SK-N-SH (cell line): ENCODE measurements at regions not wholly inside any gene's neighbourhood (a gene's known extent, or its start where the extent isn't known, plus 50 kb on each side); places are given as distances from the start of the nearest gene placed in this dataset.

Experiments used
- CTCF ChIA-PET: fragments of 300-600, 350-600 bp; formaldehyde crosslinking; extraction: SDS; loops from one replicate; lab custom pipeline; 2021; lab: Yijun Ruan, JAX
- POLR2A ChIA-PET: fragments of 350-600 bp; sonication (Branson Sonifier 250); formaldehyde crosslinking; extraction: SDS; loops from one replicate; lab custom pipeline; 2020; ENCODE audit warnings: antibody characterized with exemption, inconsistent platforms; lab: Yijun Ruan, JAX
- DNase-seq: peaks from one replicate; pipeline ENCODE4 v3.0.0; 2012
- H2AFZ ChIP-seq: fragments of 200-600 bp; sonication (generic); 2 replicates; pipeline ENCODE4 v1.8.1; 2016; ENCODE audit warnings: antibody characterized with exemption, mild to moderate bottlenecking, low read depth
- H3F3A ChIP-seq: fragments of 200-600 bp; sonication (generic); replicated peaks from 2 replicates; pipeline ENCODE3; 2016; ENCODE audit warnings: antibody characterized with exemption, mild to moderate bottlenecking; ENCODE audit not compliant: insufficient read depth
- H3K27ac ChIP-seq, 2 experiments: fragments of 200-500 bp in 1 of 2; fragments of 200-600 bp in 1 of 2; sonication (Bioruptor generic) in 1 of 2; sonication (generic), shearing (Covaris generic) in 1 of 2; 2 replicates each; pipeline versions ENCODE4 v1.5.1 to v1.6.1; 2014 to 2016; ENCODE audit warnings: low read depth in 2 of 2, inconsistent platforms in 1 of 2, low read length in 1 of 2, mild to moderate bottlenecking in 1 of 2, mixed read lengths in 1 of 2
- H3K27me3 ChIP-seq: fragments of 200-600 bp; sonication (generic), shearing (Covaris generic); 2 replicates; pipeline ENCODE4 v1.6.1; 2016; ENCODE audit warnings: mixed run types; ENCODE audit not compliant: insufficient read depth
- H3K36me3 ChIP-seq, 2 experiments: fragments of 200-500 bp in 1 of 2; fragments of 200-600 bp in 1 of 2; sonication (Bioruptor generic) in 1 of 2; sonication (generic) in 1 of 2; replicated peaks in 1 of 2; 2 replicates each; pipeline versions ENCODE3 to v1.5.1; 2014 to 2016; ENCODE audit warnings: low read length in 1 of 2, mild to moderate bottlenecking in 1 of 2; ENCODE audit not compliant: insufficient read depth in 2 of 2, control insufficient read depth in 1 of 2
- H3K4me1 ChIP-seq, 2 experiments: fragments of 200-500 bp in 1 of 2; fragments of 200-600 bp in 1 of 2; sonication (Bioruptor generic) in 1 of 2; sonication (generic), shearing (Covaris generic) in 1 of 2; 2 replicates each; pipeline versions ENCODE4 v1.5.1 to v1.6.1; 2014 to 2016; ENCODE audit warnings: low read depth in 1 of 2, low read length in 1 of 2, mixed run types in 1 of 2; ENCODE audit not compliant: insufficient read depth in 2 of 2, control insufficient read depth in 1 of 2
- H3K4me2 ChIP-seq: fragments of 200-600 bp; sonication (generic), shearing (Covaris generic); 2 replicates; pipeline ENCODE4 v1.6.1; 2017; ENCODE audit warnings: mixed run types
- H3K4me3 ChIP-seq, 2 experiments: fragments of 200-500 bp in 1 of 2; fragments of 200-600 bp in 1 of 2; sonication (Bioruptor generic) in 1 of 2; sonication (generic), shearing (Covaris generic) in 1 of 2; 2 replicates each; pipeline versions ENCODE4 v1.5.1 to v1.8.1; 2014 to 2016; ENCODE audit warnings: low read depth in 2 of 2, inconsistent platforms in 1 of 2, low read length in 1 of 2, mild to moderate bottlenecking in 1 of 2, mixed read lengths in 1 of 2, moderate library complexity in 1 of 2
- H3K79me2 ChIP-seq: fragments of 200-600 bp; sonication (generic); 2 replicates; pipeline ENCODE4 v1.8.1; 2017; ENCODE audit warnings: mild to moderate bottlenecking; ENCODE audit not compliant: insufficient read depth
- H3K9ac ChIP-seq: fragments of 200-600 bp; sonication (generic); 2 replicates; pipeline ENCODE4 v1.6.1; 2017; ENCODE audit warnings: mixed run types
- H3K9me2 ChIP-seq: fragments of 200-600 bp; sonication (generic); 2 replicates; pipeline ENCODE4 v1.6.1; 2017; ENCODE audit warnings: mixed run types
- H3K9me3 ChIP-seq: fragments of 200-600 bp; sonication (generic); 2 replicates; pipeline ENCODE4 v1.6.1; 2017; ENCODE audit warnings: mixed run types, mild to moderate bottlenecking, moderate library complexity
- H4K20me1 ChIP-seq: fragments of 200-600 bp; sonication (generic); 2 replicates; pipeline ENCODE4 v1.6.1; 2017; ENCODE audit warnings: mild to moderate bottlenecking, mixed run types; ENCODE audit not compliant: insufficient read depth
- CHD2 ChIP-seq: fragments of 150-350 bp; IDR thresholded peaks from 2 replicates; pipeline ENCODE4 v1.6.1; 2018; ENCODE audit warnings: low read length; ENCODE audit not compliant: partially characterized antibody
- EZH2phosphoT487 ChIP-seq: fragments of 200-600 bp; sonication (generic); IDR thresholded peaks from 2 replicates; pipeline ENCODE4 v1.6.1; 2017; ENCODE audit warnings: low read depth, mixed run types, mild to moderate bottlenecking, antibody characterized with exemption, moderate library complexity, borderline replicate concordance
- GATA2 ChIP-seq: sonication (generic); formaldehyde crosslinking; IDR thresholded peaks from 2 replicates; pipeline ENCODE4 v1.5.0; 2020; ENCODE audit warnings: mild to moderate bottlenecking, missing genetic modification reagents
- IRF3 ChIP-seq: fragments of 150-350 bp; IDR thresholded peaks from 2 replicates; pipeline ENCODE4 v1.6.1; 2016; ENCODE audit warnings: mild to moderate bottlenecking, low read depth, low read length
- JUND ChIP-seq: IDR thresholded peaks from 2 replicates; pipeline ENCODE4 v1.4.0; 2012
- NRF1 ChIP-seq: IDR thresholded peaks from 2 replicates; pipeline ENCODE4 v1.6.1; 2012; ENCODE audit warnings: low read depth, mild to moderate bottlenecking, low read length
- POLR2AphosphoS5 ChIP-seq: IDR thresholded peaks from 2 replicates; pipeline ENCODE4 v1.6.1; 2012; ENCODE audit warnings: low read depth, low read length
- RAD21 ChIP-seq: IDR thresholded peaks from 2 replicates; pipeline ENCODE4 v1.6.1; 2012; ENCODE audit warnings: mild to moderate bottlenecking, low read length
- RXRA ChIP-seq: IDR thresholded peaks from 2 replicates; pipeline ENCODE4 v1.4.0; 2012; ENCODE audit warnings: low read depth, mild to moderate bottlenecking, borderline replicate concordance
- SIN3A ChIP-seq: IDR thresholded peaks from 2 replicates; pipeline ENCODE4 v1.6.1; 2012; ENCODE audit warnings: low read depth, mild to moderate bottlenecking, low read length, moderate library complexity, borderline replicate concordance
- SMC3 ChIP-seq: IDR thresholded peaks from 2 replicates; pipeline ENCODE4 v1.6.1; 2012; ENCODE audit warnings: low read depth, low read length, improper control_type of control experiment
- ZBTB33 ChIP-seq: IDR thresholded peaks from 2 replicates; pipeline ENCODE4 v1.4.0; 2012; ENCODE audit warnings: low read depth, borderline replicate concordance
- WGBS: methylation state at CpG from one replicate; pipeline ENCODE4 v1.1.6; 2017; ENCODE audit warnings: low lambda C conversion rate; 5-methylcytosine and 5-hydroxymethylcytosine counted together
- TF ChIP-seq, protein P1 (sequence below): fragments of 200-600 bp; sonication (generic); IDR thresholded peaks from 2 replicates; pipeline ENCODE4 v1.6.1; 2017; ENCODE audit warnings: antibody characterized with exemption, mild to moderate bottlenecking, moderate library complexity

- Histone ChIP-seq H3K4me3 (no peak overlapping the region), H3K27me3 (no peaks in the 10 kb centered on the region)
- POLR2A ChIA-PET = no interaction called here
These were observed 73.2 kb upstream of the FAM120A start for GRCh38 chr9:93378276-93378675.

GRCh38 chr9:93379051-93379450, 72.4 kb upstream of the FAM120A start:
- no peaks in the 10 kb centered on the region for H3K27me3 ChIP-seq
- H3K27ac ChIP-seq = no peak overlapping the region
- no peak for DNase-seq
- POLR2A ChIA-PET = no interaction called here
- H3K9me3 ChIP-seq = no peaks in the 10 kb centered on the region
- no peak overlapping the region for H2AFZ ChIP-seq
- no peaks in the 10 kb centered on the region for H3K9me2 ChIP-seq
- H4K20me1 ChIP-seq = no peaks in the 10 kb centered on the region
- no peaks in the 10 kb centered on the region for H3K4me1 ChIP-seq
- H3K4me2 ChIP-seq = no peak overlapping the region
- H3K36me3 ChIP-seq = no peaks in the 10 kb centered on the region
- H3K4me3 ChIP-seq = no peak overlapping the region
- 52% methylated on average over 1 of the region's 1 CpG for WGBS
- no peak overlapping the region for H3K9ac ChIP-seq
- H3F3A ChIP-seq = no peaks in the 10 kb centered on the region
- H3K79me2 ChIP-seq = no peaks in the 10 kb centered on the region
- CTCF ChIA-PET = interaction anchor here (1.0 to 1.5 kb wide), 2 partner anchors 9 to 20 kb away, joined by 3 to 4 read pairs; no protein-coding TSS in a partner anchor
- TF ChIP-seq POLR2AphosphoS5 = no peak
- TF ChIP-seq, protein P1, sequence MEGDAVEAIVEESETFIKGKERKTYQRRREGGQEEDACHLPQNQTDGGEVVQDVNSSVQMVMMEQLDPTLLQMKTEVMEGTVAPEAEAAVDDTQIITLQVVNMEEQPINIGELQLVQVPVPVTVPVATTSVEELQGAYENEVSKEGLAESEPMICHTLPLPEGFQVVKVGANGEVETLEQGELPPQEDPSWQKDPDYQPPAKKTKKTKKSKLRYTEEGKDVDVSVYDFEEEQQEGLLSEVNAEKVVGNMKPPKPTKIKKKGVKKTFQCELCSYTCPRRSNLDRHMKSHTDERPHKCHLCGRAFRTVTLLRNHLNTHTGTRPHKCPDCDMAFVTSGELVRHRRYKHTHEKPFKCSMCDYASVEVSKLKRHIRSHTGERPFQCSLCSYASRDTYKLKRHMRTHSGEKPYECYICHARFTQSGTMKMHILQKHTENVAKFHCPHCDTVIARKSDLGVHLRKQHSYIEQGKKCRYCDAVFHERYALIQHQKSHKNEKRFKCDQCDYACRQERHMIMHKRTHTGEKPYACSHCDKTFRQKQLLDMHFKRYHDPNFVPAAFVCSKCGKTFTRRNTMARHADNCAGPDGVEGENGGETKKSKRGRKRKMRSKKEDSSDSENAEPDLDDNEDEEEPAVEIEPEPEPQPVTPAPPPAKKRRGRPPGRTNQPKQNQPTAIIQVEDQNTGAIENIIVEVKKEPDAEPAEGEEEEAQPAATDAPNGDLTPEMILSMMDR = peak; percentile 28; the same call in 1 of the 2 replicates
- TF ChIP-seq, all 33 proteins: peak for 1

More at GRCh38 chr9:93378276-93378675, 73.2 kb upstream of the FAM120A start:
- H3K79me2 ChIP-seq = no peaks in the 10 kb centered on the region
- CTCF ChIA-PET = interaction anchor here (0.6 to 0.9 kb wide), 2 partner anchors 98 to 989 kb away, joined by 3 read pairs; no protein-coding TSS in a partner anchor
- H3K9me3 ChIP-seq = no peaks in the 10 kb centered on the region
- TF ChIP-seq ZBTB33 (no peak), JUND (no peak)
- H3K27ac ChIP-seq = no peak overlapping the region
- H3K4me2 ChIP-seq = no peak overlapping the region
- H3K36me3 ChIP-seq = no peaks in the 10 kb centered on the region
- no peaks in the 10 kb centered on the region for H3F3A ChIP-seq
- H3K9me2 ChIP-seq = no peaks in the 10 kb centered on the region
- no peaks in the 10 kb centered on the region for H4K20me1 ChIP-seq
- H2AFZ ChIP-seq = no peak overlapping the region
- no peaks in the 10 kb centered on the region for H3K4me1 ChIP-seq
- 70% methylated on average over 6 of the region's 6 CpGs for WGBS
- no peak overlapping the region for H3K9ac ChIP-seq
- DNase-seq = no peak

DNA sequence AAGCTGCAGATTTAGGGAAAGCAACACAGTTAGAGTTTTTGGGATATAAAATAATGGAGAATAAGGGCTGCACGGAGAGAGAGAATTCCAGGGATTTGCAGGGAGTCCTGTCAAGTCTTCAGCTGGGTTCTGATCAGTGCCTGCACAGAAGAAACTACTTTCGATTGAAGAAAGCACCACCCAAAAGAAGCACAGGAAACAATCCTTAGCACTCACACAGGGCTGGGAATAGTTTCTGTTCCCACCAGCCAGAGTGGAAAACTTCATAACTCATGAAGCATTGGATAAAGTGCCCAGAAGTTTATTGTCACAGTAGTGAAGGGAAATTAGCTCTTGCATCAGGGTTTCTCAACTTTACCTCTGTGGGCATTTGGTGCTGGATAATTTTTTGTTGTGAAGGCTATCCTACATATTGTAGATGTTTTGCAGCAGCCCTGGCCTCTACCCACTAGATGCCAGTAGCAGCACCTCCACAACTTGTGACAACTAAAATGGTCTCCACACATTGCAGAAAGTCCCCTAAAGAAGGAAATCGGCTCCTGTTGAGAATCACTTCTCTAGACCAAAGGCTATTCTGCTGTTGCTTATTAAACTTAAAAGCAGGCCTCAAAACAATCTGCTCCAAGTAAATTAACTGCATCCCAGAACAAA, 71.0 kb upstream of the FAM120A start:
- Histone ChIP-seq H3K9ac (no peak overlapping the region), H4K20me1 (no peaks in the 10 kb centered on the region), H3K4me1 (no peaks in the 10 kb centered on the region), H3K4me3 (no peak overlapping the region), H3K27ac (no peak overlapping the region), H3K4me2 (no peak overlapping the region), H2AFZ (no peak overlapping the region), H3K27me3 (no peaks in the 10 kb centered on the region), H3K36me3 (no peaks in the 10 kb centered on the region), H3K9me3 (no peaks in the 10 kb centered on the region; the same call in 1 of the 2 replicates), H3K9me2 (no peaks in the 10 kb centered on the region), H3K79me2 (no peaks in the 10 kb centered on the region), H3F3A (no peaks in the 10 kb centered on the region)
- POLR2A ChIA-PET = no interaction called here
- WGBS = 40% methylated on average over 3 of the region's 3 CpGs
- CTCF ChIA-PET = interaction anchor here (1.5 kb wide), 1 partner anchor 22 kb away, joined by 4 read pairs; no protein-coding TSS in a partner anchor
- no peak for DNase-seq
- TF ChIP-seq RAD21 = no peak
- TF ChIP-seq CHD2 = no peak
- no peak for TF ChIP-seq SMC3
- no peak for TF ChIP-seq IRF3
- TF ChIP-seq GATA2 (CRISPR knock-in tag) = no peak
- no peak for TF ChIP-seq NRF1
- no peak for TF ChIP-seq RXRA
- TF ChIP-seq POLR2AphosphoS5 = no peak
- TF ChIP-seq SIN3A = no peak
- no peak for TF ChIP-seq EZH2phosphoT487
